Hematopoietic multipotent progenitor cell treated with erythropoietin and hydrocortisone succinate and interleukin-3 and kit ligand, for 8 days (in vitro differentiated cells): ENCODE measurements at regions not wholly inside any gene's neighbourhood (a gene's known extent, or its start where the extent isn't known, plus 50 kb on each side); places are given as distances from the start of the nearest gene placed in this dataset.
"Not testable (repeated sequence)": the region's sequence is repeated elsewhere in the genome, so short reads cannot be mapped to it uniquely, and the experiment has no call there.

Experiments
- DNase-seq: peaks from one replicate; pipeline ENCODE4 v3.0.0-alpha.2; 2015

DNA sequence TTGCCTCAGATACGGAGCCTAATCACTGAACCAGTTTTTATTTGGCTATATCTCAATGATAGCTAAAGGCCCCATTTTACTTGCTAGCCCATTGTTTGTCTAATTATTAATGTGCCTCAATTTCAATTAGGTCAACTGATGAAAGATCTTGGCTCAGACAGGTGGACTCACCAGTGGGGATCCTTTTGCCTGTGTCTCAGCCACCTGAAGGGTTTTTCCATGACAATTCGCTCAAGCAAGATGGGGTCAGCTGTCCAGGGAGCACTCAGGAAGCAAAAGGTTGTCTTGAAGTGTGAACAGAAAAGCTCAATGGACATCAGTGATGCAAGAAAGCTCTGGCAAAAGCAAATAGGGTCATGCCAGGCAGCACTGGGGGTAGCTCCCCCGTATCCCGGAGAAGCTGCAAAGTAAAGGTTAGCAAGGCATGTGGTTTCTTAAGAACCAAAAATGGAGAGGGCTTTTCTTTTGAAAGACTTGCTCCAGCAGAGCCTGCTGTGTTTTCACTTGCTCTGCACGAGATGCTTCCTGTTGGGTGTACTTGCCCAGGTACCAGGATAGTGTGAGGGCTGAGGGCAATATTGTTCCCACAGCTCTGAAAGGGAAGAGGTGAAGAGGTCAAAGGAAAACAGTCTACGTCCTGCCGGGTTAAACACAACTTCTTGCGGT lies 541.2 kb upstream of the CDH5 start:
- DNase-seq = no peak

DNA sequence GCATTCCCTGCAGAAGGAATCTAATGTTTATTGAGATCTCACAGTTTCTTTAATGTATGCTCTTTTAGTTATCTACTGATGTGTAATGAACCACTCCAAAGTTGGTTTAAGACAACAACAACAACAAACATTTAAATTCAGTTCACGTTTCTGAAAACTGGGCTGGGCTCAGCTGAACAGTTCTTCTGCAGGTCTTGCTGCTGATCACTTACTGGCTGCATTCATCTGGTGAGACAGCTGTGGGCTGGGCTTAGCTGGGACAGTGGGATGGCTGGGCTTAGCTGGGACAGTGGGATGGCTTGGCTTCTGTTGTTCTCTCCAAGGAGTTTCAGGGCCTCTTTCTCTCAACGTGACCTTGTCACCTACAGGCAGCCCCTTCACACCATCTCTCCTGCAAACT lies 544.3 kb upstream of the CDH5 start:
- no peak for DNase-seq

DNA sequence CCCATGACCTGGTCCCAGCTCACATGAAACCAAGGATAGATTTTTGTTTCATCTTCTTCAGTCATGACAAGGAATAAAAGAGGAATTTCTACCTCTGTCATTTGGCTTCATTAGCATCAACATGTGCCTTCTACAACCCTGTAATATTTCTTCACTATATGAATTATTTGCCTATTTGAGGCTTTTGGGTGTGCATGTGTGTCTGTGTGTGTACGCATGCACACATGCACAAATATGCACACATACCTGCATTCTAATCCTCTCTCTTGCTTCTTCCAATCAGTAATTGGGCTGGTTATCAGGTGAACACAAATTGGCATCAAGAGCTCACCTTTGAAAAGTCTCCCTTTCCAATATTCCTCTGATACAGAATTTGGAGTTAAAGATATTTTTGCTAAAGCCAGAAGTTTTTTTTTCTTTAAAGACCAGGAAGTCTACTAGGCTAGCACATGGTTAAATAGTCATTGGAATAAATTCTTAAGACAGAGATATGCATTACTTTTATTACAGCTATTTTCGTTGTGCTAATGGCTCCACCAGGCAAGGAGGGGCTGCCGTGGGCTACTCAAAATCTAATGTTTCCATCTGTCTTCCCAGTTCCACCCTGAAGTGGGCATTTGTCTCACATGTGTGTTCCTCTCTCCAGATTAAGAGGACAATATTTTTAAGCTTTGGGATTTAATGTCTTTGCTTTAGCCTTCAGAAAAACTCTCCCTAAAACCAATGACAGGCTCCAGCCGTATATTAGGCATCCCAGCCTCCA lies 547.2 kb upstream of the CDH5 start:
- no peak for DNase-seq

DNA sequence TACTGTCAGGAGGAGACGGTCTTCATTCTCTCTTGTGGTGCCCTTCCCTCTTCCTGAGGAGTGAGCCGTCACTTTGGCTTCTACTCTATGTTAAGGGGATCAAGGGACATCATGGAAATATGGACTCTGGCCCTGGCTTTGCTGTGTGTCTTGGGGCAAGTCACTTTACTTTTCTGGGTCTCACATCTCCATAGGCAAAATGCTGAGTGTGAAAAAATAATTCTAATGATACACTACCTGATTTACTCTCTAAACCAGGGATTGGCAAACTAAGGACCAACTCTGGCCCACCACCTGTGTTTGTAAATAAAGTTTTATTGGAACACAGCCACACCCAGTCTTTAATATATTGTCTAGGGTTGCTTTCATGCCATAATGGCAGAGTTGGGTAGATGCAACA lies 548.7 kb upstream of the CDH5 start:
- no peak for DNase-seq

DNA sequence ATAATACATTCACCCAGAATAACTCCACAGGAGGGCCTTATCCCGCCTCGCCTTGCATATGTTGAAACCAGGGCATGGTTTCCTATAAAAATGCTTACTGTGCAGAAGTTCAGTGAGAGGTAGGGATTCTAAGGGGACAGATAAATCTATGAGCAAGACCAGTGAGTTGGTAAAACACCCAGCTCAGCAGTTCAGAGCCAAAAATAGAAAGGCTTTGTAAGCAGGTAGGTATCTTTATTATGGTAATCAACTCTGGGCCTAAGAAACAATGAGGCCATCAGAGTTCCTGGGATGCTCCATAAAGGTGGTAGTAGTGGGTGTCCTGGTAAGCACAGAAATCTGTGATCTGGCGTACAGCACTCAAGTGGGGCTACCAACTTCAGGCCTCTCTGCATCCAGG lies 549.4 kb upstream of the CDH5 start:
- no peak for DNase-seq

DNA sequence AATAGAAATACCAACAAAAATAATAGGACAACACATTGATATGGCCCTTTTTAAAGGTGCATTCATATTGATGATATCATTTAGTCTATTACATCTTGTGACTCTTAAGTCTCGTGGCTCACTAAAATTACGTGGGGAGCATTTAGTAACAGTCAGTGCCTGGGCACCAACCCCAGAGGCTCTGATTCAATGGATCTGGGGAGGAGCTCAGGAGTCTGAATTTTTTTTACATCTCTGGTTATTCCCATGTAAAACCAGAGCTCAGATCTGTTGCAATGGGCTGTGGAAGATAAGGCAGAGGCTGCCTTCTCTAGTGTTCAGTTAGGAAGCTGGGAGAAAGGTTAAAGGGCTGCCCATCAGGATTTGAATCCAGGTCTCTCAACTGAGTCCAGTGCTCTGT lies 549.9 kb upstream of the CDH5 start:
- no peak for DNase-seq

DNA sequence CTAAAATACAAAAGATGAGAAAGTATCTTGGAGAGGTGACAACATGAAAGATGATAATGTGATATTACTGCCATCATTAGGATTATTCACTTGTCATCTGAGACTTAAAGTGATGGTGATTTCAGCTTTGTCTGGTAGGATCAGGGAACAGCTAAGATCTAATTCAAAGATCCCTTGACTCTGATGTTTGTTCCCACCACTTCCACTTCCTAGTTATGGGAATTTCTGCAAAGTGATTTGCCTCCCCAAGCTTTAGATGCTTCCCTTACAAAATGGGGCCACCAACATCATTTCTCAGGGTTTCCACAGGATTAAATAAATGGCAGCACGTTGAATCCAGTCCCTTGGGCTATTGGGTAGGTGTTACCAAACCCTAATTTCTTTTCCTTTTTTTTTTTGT lies 550.8 kb upstream of the CDH5 start:
- DNase-seq = no peak

DNA sequence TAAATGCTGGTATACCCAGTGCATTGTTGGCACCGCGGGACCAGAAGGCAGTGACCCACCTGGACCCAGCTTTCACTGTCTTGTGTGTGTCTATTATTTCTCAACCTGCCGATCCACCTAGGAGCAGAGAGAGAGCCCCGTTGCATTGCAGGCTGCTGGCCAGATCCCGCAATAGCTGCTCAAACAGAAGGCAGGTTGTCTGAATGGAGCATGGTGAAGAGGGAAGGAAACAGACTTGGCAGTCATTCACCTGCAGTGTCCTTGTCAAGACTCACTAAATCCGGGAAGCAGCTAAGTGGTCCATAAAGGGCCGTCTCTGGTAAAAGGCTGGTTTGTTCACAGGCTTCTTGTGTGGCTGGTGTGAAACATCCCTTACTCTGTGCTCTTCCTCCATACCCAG lies 552.6 kb upstream of the CDH5 start:
- DNase-seq = not testable (repeated sequence)

DNA sequence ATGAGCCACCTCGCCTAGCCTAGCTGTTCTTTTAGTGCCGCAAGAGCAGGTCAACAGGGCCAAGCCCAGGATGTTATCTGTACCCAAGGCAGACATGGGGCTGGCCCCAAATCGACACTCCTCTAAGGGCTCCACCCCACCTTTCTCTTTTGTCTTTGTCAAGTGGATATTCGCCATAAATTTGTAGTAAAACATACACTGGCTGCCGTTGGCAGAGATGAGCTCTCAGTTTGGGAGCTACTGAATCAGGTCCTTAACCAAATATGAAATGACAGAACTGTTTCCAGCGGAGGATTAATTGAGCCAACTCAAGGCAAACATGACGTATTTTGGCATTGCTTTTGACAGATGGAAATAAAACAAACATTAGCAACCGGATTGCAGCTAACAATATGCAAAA lies 556.9 kb upstream of the CDH5 start:
- DNase-seq = no peak

DNA sequence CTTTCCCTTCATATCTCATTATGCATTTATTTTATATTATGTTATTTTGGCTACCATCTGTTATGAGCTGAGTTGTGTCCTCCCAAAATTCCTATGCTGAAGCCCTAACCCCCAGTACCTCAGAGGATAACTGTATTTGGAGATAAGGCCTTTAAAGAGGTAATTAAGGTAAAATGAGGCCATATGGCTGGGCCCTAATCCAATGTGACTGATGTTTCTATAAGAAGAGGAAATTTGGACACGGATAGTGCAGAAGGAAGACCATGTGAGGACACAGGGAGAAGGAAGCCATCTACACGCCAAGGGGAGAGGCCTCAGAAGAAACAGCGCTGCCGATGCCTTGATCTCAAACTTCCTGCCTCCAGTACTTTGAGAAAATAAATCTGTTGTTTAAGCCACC lies 557.7 kb upstream of the CDH5 start:
- no peak for DNase-seq

DNA sequence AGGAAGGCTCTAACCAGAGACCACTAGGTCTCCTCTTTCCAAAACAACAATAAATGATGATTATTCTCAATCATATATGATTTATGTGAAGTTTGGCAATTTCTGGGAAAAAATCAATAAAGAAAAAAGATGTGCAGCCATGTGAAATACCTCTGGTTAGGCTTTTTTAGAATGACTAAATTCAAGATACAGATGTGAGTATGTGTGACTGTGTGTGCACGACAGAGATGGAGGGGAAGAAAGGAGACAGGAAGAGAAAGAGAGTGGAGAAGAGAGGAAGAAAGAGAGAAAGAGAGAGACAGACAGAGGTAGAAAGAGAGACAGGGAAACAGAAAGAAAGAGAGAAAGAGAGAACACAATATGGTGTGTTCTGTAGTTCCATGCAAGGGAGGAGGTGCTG lies 558.6 kb upstream of the CDH5 start:
- DNase-seq = no peak

DNA sequence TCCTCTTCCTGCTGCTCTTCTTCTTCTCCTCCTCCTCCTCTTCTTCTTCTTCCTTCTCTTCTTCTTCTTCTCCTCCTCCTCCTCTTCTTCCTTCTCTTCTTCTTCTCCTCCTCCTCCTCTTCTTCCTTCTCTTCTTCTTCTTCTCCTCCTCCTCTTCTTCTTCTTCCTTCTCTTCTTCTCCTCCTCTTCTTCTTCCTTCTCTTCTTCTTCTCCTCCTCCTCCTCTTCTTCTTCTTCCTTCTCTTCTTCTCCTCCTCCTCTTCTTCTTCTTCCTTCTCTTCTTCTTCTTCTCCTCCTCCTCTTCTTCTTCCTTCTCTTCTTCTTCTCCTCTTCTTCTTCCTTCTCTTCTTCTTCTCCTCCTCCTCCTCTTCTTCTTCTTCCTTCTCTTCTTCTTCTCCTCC lies 560.8 kb upstream of the CDH5 start:
- not testable (repeated sequence) for DNase-seq

DNA sequence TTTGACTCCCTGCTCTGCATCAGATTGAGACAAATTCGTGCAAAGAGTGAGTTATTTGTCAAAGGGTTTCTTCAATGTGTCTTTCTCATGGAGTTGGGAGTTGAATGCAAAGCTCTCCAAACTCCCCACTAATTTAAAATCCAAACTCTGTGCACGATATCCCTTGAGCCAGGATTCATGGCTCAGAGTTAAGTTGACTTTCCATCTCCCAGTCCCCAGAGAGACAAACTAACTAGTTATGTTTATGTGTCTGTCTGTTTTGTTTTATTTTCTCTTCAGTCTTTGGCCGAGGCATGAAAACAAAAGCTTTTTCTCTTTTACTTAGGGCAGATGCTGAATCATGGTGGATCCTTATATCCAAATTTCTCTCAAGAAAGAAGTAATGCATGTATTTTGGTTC lies 570.0 kb upstream of the CDH5 start:
- no peak for DNase-seq

DNA sequence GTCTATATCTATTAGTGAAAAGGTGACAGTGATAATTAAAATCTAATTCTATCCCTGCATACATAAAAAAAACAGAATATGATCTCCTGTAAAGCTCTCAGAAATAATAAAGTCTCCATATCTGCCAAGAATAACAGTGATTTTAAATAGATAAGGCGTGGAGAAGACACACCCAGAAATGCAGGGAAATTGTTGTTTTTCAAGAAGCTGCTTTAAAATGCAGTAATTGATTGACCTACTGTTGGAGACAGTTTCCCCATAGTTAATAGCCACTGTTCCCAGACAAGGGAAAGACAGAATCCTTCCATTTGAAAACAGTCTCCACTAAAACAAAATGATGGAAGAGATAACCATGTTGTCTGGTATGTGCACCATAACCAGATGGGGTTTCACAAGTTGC lies 571.5 kb upstream of the CDH5 start:
- no peak for DNase-seq

DNA sequence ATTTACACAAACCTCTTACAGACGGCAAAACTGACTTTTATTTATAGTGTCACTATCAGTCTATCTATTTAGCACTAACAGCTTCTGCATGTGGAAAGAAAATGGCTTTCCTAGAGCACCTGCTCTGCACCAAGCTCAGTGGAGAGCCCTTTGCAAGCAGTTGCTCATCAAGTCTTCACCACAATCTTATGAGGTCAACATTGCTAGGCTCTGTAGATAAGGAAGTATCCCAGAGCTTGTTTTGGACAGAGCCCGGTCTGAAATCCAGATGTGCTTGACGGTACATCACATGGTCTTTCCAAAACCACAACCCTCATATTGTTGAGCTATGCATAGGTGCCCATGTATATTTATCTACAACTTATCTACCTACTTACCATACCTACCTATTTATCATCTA lies 572.7 kb upstream of the CDH5 start:
- no peak for DNase-seq

DNA sequence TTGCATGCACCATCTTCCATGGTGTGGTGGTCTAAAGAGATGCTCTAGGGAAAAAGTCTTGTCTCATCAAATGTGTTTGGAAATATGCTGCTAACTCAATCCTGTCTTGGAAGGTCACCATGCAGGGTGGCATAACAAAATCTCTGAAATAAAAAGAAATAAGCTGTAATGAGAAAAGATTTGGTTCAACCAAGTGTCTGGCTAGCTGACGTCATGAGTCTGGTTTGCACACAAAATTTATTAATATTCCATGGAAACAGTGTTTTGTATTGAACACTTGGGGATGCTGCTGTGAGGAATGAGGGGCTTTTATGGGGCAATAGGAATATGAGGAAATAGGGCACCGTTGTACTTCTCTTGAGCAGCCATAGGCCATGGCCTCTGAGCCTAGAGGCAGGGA lies 575.7 kb upstream of the CDH5 start:
- no peak for DNase-seq

DNA sequence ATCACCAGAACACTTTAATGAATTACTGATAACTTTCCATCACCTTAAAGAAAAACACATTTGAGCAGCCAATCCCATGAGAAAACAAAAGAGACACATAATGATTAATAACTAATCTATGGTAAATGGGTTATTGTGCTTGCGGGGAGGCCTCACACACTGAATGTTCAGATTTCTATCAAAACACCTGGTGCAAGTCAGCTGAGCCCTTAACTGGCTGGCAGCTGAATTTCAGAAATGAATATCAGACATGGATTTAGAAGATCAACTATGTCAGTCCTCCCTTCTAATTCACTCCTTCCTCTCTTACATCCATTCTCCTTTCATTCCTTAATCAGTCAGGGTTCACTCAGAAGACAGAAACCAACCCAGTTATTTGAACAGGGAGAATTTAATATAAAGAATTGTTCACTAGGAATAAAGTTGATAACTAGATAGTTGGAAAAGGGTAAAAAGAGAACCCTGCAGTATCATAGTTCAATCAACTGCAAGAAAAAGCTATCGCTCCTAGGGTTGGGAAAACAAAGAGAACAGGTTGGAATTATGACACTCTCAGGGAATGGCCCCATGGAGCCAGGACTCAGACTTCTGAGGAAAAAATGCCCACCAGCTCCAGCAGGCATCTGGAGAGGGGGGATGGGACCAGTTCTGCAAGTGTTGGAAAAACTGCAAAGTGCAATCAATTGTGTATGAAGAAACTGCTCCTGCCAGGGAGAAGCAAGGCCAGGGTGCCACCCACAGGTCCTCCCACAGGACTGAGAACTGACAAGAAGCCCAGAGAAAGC lies 577.1 kb upstream of the CDH5 start:
- DNase-seq = no peak

DNA sequence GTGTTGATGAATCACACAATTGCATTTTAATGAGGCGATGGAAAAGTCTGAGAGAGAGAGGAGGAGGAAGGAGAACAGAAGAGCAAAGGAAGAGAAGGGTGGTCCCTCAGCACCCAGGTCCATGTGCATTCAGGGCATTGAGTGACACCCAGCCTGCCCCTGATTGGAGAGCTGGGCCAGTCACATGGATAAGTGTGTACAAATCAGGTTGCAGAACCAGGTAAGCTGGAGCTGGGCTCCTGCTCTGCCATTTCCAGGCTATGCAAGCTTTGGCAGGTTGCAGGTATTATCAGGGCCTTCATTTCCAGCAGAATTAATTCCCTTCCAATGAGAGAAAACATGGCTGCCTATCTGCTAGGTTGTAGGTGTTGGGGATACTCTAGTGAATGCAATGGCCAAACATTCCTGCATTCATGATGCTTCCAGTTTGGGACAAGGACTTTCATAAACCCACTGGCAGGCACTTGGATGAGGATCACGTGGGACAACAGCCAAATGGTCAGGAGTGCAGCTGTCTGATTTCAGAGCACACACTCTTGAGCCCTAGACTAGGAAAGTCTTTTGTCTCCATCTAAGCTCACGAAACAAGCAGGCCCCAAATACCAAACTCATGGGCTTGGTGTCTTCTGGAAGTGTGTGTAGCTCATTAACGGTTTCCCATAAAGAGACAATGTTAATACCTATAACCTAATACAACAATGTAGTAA lies 577.9 kb upstream of the CDH5 start:
- DNase-seq = no peak

DNA sequence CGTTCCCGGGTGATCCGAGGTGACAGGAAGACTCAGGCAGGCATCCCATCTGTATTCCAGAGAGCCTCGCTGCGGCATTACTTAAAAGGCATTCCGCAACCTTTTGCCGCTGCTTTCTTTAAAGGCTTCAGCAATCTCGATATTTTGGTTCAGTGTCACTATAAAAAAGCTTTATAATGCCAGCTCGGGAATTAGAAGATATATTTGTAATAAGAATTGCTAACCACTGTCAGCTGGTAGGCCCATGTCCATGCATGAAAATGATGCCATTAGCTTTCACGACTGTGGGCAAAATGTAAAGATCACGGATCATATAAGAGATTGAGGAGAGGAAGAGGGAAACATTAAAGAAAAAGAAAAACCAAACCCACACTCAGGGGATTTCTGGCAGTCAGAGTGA lies 578.6 kb upstream of the CDH5 start:
- DNase-seq = no peak

DNA sequence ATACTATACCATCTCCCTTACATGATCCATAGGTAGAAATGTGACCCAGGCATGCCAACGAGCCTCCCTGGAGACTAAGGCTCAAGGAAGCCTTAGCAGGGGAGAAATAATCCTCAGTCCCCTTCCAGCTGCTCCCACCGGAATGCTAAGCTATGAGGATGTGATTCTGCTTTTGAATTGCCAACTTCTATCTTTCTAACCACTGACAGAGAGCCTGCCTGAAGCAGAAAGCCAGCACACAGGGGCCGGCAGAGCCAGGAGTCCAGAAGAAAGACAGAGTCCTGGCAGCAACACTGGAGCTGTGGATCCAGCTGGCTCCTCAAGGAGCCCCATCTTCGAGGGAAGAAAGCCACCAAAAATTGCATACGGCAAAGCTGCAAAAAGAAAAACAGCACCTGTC lies 579.6 kb upstream of the CDH5 start:
- no peak for DNase-seq

DNA sequence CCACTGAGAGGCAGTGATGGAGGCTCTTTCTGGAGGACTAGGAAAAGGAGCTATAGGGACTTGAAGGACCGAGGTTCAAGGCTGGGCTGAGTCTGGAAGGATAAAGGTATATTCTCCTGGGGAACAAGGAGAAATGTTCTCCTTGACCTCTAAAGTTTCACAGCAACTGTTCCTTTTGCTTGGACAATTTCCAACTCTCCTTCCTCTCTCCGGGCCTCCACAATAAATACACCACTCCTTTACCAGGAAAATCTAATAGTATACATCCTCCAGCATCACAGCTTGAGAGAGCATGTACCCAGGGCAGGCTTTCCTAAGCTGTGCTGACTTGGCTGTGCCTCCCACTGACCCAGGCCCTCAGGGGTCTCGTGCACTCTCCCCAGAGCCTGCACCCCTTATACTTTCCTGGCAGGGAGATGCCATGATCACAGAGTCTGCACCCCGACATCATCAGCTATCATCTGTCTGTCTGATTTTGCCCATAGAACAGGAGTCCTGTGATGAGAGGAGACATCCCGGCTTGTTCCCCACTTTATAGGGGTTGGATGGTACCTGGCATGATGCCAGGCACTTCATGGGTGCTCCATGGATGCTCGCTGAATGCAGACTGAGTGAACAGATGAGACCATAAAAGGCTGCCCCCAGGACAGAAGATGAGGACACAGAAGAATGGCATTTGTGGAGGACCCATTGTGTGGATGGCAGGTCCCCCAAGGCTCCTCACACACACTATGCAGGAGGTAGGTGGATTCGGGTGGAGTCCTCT lies 582.6 kb upstream of the CDH5 start:
- no peak for DNase-seq
